ENCODE measurements at regions not wholly inside any gene's neighbourhood (a gene's known extent, or its start where the extent isn't known, plus 50 kb on each side); places are given as distances from the start of the nearest gene placed in this dataset.

DNA sequence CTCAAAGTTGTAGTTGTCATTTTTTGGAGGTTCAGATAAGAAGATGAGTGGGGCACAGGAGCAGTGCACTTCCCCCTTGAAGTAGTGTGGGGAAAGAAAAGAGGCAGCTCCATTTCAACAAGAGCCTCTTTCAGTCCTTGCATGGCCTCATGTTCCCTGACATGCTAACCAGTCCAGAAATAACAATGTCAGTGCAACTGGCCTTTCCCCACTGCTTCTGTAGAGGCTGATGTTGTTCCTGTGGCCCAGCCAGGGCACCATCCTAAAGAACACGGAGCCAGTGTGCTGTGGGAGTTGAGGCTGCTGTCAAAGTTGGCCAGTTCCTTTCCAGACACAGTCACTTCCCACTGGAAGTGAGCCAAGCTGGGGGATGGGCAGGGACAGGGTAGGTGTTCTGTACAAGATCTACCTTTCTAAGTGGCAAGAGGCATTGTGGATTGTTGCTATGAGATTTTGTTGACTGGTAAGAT is 77.7 kb upstream of the SLC38A2 start:
- H3K36me3 ChIP-seq (ENCODE audit: insufficient read depth, low read length, poor library complexity, severe bottlenecking), result no peaks in the 10 kb centered on the region
- no peak overlapping the region for H3K4me3 ChIP-seq (ENCODE audit: low read depth, low read length, poor library complexity, severe bottlenecking)
- ChIA-PET CTCF (no interaction called here), POLR2A (ENCODE audit: low non-redundant PET) (no interaction called here)
- peak overlapping the region; percentile 44 for H3K27ac ChIP-seq (ENCODE audit: low read depth, low read length, poor library complexity, severe bottlenecking)
- BruUV-seq (replicated peaks), result no TSS peak
- H3K27me3 ChIP-seq (replicated peaks; ENCODE audit: insufficient read depth, low read depth, low read length, poor library complexity), result no peaks in the 10 kb centered on the region
- H3K9me3 ChIP-seq (ENCODE audit: low read depth, low read length, poor library complexity, severe bottlenecking), result no peaks in the 10 kb centered on the region
- intact Hi-C loops (cut with micrococcal nuclease; ENCODE audit: unreplicated experiment), result no loop called here
- peak; percentile 31 for DNase-seq (ENCODE audit: low spot score)
- TF ChIP-seq CTCF (conservative IDR thresholded peaks at IDR 0.05; ENCODE audit: low read depth, low read length) (no peak), EZH2 (IDR thresholded peaks at IDR 0.05; ENCODE audit: borderline replicate concordance, low read depth, low read length, poor library complexity, severe bottlenecking) (no peak)
- H3K4me1 ChIP-seq (ENCODE audit: insufficient read depth, low read length, poor library complexity, severe bottlenecking), result peaks cover 63% of the 10 kb centered on the region

GRCh38 chr12:46449856-46450255 is 77.3 kb upstream of the SLC38A2 start:
- Histone ChIP-seq H3K27ac (ENCODE audit: low read depth, low read length, poor library complexity, severe bottlenecking) (peak overlapping the region; percentile 44), H3K4me3 (ENCODE audit: low read depth, low read length, poor library complexity, severe bottlenecking) (no peak overlapping the region), H3K4me1 (ENCODE audit: insufficient read depth, low read length, poor library complexity, severe bottlenecking) (peaks cover 64% of the 10 kb centered on the region), H3K36me3 (ENCODE audit: insufficient read depth, low read length, poor library complexity, severe bottlenecking) (no peaks in the 10 kb centered on the region), H3K27me3 (replicated peaks; ENCODE audit: insufficient read depth, low read depth, low read length, poor library complexity) (no peaks in the 10 kb centered on the region), H3K9me3 (ENCODE audit: low read depth, low read length, poor library complexity, severe bottlenecking) (no peaks in the 10 kb centered on the region)
- CTCF ChIA-PET, result no interaction called here
- POLR2A ChIA-PET (ENCODE audit: low non-redundant PET), result no interaction called here
- DNase-seq (ENCODE audit: low spot score), result no peak
- intact Hi-C loops (cut with micrococcal nuclease; ENCODE audit: unreplicated experiment), result no loop called here
- no TSS peak for BruUV-seq (replicated peaks)
- TF ChIP-seq CTCF (conservative IDR thresholded peaks at IDR 0.05; ENCODE audit: low read depth, low read length) (no peak), EZH2 (IDR thresholded peaks at IDR 0.05; ENCODE audit: borderline replicate concordance, low read depth, low read length, poor library complexity, severe bottlenecking) (no peak)

- no peak for TF ChIP-seq CTCF (conservative IDR thresholded peaks at IDR 0.05; ENCODE audit: low read depth, low read length)
- TF ChIP-seq EZH2 (IDR thresholded peaks at IDR 0.05; ENCODE audit: borderline replicate concordance, low read depth, low read length, poor library complexity, severe bottlenecking), result no peak
- no peaks in the 10 kb centered on the region for H3K36me3 ChIP-seq (ENCODE audit: insufficient read depth, low read length, poor library complexity, severe bottlenecking)
- ChIA-PET POLR2A (ENCODE audit: low non-redundant PET) (no interaction called here), CTCF (no interaction called here)
- intact Hi-C loops (cut with micrococcal nuclease; ENCODE audit: unreplicated experiment), result no loop called here
- H3K27me3 ChIP-seq (replicated peaks; ENCODE audit: insufficient read depth, low read depth, low read length, poor library complexity), result no peaks in the 10 kb centered on the region
- BruUV-seq (replicated peaks), result no TSS peak
- no peak for DNase-seq (ENCODE audit: low spot score)
- H3K27ac ChIP-seq (ENCODE audit: low read depth, low read length, poor library complexity, severe bottlenecking), result no peak overlapping the region
- H3K9me3 ChIP-seq (ENCODE audit: low read depth, low read length, poor library complexity, severe bottlenecking), result no peaks in the 10 kb centered on the region
- H3K4me1 ChIP-seq (ENCODE audit: insufficient read depth, low read length, poor library complexity, severe bottlenecking), result peaks cover 69% of the 10 kb centered on the region
- no peak overlapping the region for H3K4me3 ChIP-seq (ENCODE audit: low read depth, low read length, poor library complexity, severe bottlenecking)
These were observed 76.7 kb upstream of the SLC38A2 start for GRCh38 chr12:46449316-46449715.
